ENCODE measurements at regions not wholly inside any gene's neighbourhood (a gene's known extent, or its start where the extent isn't known, plus 50 kb on each side); places are given as distances from the start of the nearest gene placed in this dataset.
"Not testable (repeated sequence)": the region's sequence is repeated elsewhere in the genome, so short reads cannot be mapped to it uniquely, and the experiment has no call there.

- DNase-seq: no peak
Observed at GRCh38 chr5:17831279-17831678, 197.0 kb downstream of the TAF11L14 start.

GRCh38 chr5:17832949-17833745, 198.9 kb downstream of the TAF11L14 start:
- no peak for DNase-seq

DNA sequence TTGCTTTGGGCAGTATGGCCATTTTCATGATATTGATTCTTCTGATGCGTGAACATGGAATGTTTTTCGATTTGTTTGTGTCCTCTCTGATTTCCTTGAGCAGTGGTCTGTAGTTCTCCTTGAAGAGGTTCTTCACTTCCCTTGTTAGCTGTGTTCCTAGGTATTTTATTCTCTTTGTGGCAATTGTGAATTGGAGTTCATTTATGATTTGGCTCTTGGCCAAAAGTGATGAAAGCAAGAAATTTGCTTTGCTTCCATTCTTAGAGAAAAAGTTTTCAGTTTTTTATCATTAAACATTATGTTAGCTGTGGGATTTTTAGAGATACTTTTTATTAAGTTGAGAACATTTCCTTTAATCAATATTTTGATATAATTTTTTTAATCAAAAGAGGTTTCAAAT, 203.5 kb downstream of the TAF11L14 start:
- no peak for DNase-seq

DNA sequence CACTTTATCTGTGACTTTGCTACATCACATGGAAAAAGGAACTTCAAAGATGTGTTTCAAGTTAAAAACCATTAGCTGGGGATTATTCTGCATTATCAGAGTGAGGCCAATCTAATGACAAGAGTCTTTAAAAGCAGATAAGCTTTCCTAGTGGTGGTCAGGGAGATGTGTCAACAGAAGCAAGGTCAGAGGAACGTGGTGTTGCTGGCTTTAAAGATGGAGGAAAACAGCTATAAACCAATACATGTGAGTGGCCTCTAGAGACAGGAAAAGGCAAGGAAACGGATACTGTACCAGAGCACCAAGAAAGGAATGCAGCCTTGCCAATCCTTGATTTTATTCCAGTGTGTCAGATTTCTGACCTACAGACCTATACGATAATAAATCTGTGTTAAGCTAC, 204.2 kb downstream of the TAF11L14 start:
- DNase-seq: no peak

- DNase-seq: no peak
Observed at GRCh38 chr5:17839848-17840247, 205.6 kb downstream of the TAF11L14 start.

- DNase-seq: no peak
Observed at GRCh38 chr5:17846496-17846895, 212.2 kb downstream of the TAF11L14 start.

- DNase-seq: no peak
Observed at GRCh38 chr5:17847286-17847685, 213.0 kb downstream of the TAF11L14 start.

- no peak for DNase-seq
Observed at GRCh38 chr5:17852111-17852510, 217.9 kb downstream of the TAF11L14 start.

- no peak for DNase-seq
Observed at GRCh38 chr5:17852740-17853139, 218.5 kb downstream of the TAF11L14 start.

DNA sequence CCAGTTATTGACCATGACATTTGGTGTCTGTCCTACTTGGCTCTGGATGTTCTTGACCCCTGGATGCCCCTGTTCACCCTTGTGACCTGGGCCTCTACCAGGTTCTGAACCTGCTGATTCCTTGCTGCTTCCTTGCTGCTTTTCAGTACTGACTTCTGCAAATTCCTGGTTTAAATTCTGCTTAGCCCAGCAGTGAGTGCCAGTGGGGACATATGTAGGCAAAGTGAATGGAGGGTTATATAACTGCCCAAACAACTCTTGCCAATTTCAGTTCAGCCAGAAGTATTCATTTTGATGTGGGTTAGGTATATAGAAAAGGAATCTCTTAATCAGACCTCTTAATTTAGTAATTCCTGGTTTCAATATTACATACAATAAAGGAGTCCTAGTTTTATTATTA, 220.6 kb downstream of the TAF11L14 start:
- no peak for DNase-seq

- no peak for DNase-seq
Observed at GRCh38 chr5:17860660-17861315, 226.5 kb downstream of the TAF11L14 start.

DNA sequence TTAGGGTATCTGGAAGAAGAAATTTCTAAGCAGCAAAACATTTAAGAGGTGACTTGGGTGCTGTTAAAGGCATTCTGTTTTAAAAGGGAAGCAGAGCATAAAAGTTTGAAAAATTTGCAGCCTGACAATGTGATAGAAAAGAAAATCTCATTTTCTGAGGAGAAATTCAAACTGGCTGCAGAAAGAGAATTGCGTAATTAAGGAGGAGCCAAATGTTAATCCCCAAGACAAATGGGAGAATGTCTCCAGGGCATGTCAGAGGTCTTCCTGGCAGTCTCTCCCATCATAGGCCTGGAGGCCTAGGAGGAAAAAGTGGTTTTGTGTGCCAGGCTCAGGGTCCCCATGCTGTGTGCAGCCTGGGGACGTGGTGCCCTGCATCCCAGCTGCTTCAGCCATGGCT, 230.6 kb downstream of the TAF11L14 start:
- not testable (repeated sequence) for DNase-seq

DNA sequence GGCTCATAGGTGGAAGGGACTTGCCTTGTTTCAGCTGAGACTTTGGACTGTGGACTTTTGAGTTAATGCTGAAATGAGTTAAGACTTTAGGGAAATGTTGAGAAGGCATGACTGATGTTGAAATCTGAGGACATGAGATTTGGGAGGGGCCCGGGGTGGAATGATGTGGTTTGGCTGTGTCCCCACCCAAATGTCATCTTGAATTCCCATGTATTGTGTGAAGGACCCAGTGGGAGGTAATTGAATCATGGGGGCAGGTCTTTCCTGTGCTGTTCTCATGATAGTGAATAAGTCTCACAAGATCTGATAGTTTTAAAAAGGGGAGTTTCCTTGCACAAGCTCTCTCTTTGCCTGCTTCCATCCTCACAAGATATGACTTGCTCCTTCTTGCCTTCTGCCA, 231.7 kb downstream of the TAF11L14 start:
- DNase-seq: not testable (repeated sequence)

DNA sequence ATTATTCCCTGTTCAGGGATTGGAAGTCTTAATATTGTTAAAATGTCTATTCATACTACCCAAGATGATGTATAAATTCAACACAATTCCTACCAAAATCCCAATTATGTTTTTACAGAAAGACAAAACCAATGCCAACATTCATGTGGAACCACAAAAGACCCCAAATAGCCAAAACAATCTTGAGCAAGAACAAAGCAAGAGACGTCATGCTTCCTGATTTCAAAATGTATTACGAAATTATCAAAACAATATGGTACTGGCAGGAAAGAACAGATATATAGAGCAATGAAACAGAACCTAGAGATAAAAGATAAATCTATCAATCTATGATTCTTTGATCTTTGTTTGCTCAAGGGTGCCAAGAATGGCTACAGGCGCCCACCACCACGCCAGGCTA, 237.9 kb downstream of the TAF11L14 start:
- no peak for DNase-seq

DNA sequence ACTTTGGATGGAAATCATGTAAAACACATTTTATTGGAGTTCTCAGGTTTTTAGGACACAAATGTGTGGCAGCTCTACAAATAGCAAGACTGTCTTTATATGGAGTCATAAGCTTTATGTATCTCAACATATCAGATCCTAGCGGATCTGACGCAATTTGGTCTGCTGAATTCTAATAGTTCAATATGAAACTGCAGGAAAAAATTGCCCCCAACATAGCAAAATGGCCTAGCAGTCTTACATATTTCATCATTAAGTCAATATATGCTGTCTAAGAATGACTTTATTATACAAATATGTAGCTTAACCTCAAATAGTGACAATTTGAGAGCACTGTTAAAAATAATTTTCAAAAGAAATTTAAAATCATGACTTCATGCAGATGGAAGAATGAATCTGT, 244.3 kb downstream of the TAF11L14 start:
- no peak for DNase-seq

DNA sequence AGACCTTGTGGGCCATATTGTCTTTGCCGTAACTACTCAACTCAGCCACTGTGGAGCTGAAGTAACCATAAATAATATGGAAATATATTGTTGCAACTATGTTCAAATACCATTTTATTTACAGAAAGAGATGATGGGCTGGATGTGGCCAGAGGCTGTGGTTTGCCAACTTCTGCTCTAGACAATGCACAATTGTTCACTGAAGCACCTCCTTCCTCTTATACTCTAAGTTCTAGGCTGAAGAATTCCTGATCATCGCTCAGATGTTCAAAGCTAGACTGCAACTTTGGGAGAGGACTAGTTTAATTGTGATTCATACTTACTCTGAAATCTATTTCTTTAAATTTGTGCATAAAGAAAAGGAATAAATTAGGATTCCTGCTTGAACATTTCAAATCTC, 245.0 kb downstream of the TAF11L14 start:
- no peak for DNase-seq

DNA sequence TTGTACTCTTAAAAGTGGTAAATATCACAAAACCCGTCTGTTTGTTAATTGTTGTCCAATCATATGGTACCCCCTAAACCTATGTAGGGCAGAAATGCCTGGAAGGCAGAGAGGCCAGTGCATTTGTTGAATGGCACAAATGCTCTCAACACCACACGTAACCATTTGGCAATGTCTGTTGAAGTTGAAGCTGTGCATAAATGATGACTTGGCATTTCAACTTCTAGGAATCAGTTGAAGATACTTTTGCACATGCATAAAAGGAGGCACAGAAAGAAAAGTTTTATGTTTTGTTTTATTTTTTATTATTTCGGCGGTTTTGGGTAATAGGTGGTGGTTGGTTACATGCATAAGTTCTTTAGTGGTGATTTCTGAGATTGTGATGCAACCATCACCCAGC, 246.6 kb downstream of the TAF11L14 start:
- DNase-seq: no peak

DNA sequence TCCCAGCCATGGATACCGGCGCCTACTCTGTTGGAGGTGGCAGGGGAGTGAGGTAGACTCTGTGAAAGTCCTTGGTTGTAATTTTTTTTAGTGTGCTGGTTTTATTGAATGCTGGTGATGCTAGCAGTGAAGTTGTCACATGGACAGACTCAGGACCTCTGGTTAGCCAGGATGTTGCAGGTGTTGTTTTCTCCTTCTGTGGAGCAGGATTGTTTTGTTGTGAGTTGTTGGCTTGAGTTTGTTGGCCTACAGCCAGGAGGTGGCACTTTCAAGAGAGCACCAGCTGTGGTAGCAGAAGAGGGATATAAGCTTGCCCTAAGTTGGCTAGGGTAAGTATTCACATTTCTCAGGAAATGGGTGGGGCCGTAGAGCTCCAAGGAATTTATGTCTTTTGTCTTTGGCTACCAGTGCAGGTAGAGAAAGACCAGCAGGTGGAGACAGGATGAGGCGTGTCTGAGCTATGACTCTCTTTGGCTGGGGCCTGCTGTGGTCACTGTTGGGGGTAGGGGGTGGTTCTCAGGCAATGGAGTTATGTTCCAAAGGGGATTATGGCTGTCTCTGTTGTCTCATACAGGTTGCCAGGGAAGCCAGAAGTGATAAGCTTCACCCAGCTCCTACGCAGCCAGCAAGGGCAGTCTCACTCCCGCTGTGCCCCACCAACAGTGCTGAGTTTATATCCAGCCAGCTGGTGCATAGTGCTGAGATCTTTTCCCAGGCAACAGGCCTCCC, 248.7 kb downstream of the TAF11L14 start:
- no peak for DNase-seq

- DNase-seq: no peak
Observed at GRCh38 chr5:17888155-17888554, 253.9 kb downstream of the TAF11L14 start.

DNA sequence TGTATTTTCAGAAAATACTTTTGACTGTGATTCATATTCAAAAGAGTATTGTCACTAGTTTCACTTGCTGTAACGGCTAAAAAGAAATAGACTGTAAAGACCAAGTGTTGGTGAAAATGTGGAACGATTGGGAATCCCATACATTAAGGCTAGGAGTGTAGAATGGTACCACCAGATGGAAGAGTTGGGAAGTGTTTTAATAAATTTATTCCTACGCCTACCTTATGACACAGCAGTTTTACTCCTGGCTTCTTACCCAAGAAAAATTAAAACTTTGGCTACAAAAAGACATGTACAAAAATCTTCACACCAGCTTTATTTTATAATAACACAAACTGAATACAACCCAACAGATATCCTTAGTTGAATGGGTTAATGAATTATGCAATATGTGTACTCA, 256.2 kb downstream of the TAF11L14 start:
- DNase-seq: no peak

DNA sequence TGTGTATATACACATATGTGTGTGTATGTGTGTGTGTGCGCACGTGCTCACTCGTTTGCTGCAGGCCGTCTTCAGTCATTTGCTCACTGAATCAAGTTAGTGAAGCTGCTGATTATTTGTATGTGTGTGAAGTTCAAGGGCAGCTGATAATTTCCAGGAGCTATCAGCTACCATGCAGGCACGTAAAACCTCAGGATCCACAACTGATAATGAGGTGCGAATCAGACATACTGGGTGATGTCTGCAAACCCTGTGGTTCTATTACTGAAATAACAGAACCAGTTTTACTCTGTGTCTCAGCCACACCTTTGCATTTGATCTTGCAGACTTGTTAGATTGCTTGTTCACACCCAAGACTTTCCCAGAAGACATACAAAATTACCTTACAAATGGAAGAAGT, 257.6 kb downstream of the TAF11L14 start:
- DNase-seq: no peak

DNA sequence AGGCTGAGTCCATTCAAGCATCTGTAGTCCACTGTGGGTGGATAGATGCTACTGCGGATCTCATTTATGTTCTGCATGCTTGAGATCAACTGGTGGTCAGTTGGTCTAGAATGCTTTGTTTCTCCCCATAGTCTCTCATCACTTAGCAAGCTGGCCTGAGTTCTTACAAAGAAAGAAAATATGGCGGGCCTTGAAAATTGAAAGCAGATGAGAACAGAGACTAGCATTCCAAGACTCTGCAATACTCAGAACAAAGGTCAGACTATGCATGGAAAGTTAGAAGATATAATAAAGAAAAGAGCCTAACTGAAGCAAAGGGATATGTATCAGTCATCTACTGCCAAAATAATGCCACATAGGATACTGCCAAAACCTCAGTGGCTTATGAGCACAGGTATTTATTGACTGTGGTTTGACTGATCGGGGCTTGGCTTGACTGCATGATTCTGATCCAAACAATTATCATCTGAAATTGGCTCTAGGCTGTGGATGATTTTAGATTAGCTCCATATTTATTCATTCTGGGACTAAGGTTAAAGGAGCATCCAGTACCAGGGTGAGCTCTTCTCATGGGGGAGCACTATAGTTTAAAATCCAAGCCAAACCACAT, 258.9 kb downstream of the TAF11L14 start:
- DNase-seq: no peak

- no peak for DNase-seq
Observed at GRCh38 chr5:17895288-17896033, 261.2 kb downstream of the TAF11L14 start.
